ENCODE measurements at regions not wholly inside any gene's neighbourhood (a gene's known extent, or its start where the extent isn't known, plus 50 kb on each side); places are given as distances from the start of the nearest gene placed in this dataset.

DNA sequence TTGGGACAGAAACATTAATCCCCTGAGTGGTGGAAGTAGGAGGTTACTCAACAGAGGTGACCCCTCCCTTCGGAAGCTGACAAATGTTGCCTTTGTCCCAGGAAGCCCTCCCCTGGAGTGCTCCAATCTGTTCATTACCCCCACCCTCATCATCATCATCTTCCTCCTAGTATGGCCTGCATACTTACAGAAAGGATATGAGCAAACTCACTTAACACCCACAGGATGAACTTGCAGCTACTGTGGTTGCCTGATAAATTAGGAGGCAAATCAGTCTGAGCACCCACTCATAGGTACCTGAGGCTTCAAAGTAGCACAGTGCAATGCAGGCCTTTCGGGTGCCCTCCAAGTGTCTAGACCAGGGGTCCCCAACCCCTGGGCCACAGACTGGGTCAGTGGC is 236.7 kb upstream of the GATB start:
- TF ChIP-seq, protein P1, sequence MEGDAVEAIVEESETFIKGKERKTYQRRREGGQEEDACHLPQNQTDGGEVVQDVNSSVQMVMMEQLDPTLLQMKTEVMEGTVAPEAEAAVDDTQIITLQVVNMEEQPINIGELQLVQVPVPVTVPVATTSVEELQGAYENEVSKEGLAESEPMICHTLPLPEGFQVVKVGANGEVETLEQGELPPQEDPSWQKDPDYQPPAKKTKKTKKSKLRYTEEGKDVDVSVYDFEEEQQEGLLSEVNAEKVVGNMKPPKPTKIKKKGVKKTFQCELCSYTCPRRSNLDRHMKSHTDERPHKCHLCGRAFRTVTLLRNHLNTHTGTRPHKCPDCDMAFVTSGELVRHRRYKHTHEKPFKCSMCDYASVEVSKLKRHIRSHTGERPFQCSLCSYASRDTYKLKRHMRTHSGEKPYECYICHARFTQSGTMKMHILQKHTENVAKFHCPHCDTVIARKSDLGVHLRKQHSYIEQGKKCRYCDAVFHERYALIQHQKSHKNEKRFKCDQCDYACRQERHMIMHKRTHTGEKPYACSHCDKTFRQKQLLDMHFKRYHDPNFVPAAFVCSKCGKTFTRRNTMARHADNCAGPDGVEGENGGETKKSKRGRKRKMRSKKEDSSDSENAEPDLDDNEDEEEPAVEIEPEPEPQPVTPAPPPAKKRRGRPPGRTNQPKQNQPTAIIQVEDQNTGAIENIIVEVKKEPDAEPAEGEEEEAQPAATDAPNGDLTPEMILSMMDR (IDR thresholded peaks at IDR 0.05; ENCODE audit: insufficient read depth, low read depth, low read length, missing control alignments), result no peak
- no peak overlapping the region for H3K4me3 ChIP-seq (ENCODE audit: low read depth, low read length)
- DNase-seq (ENCODE audit: low read depth), result no peak

DNA sequence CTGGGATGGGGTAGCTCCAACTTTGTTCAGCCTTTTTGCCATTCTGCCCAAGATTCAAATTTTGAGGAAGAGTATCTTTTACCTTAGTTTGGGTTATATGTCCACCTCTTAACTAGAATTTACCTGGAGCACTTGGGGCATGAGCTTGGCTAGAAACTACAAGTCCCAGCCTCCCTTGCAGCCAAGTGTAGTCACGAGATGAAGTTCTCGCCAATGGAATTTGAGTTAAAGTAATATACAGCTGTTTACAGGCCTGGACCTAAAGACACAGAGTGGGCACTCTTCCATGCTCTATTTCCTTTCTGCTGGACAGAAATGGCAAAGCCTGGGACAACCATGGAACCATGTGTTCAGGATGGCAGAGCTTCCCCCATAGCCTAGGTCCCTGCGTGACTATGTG is 233.6 kb upstream of the GATB start:
- TF ChIP-seq, protein P1 (IDR thresholded peaks at IDR 0.05; ENCODE audit: insufficient read depth, low read depth, low read length, missing control alignments), result no peak
- H3K4me3 ChIP-seq (ENCODE audit: low read depth, low read length), result no peak overlapping the region
- no peak for DNase-seq (ENCODE audit: low read depth)

DNA sequence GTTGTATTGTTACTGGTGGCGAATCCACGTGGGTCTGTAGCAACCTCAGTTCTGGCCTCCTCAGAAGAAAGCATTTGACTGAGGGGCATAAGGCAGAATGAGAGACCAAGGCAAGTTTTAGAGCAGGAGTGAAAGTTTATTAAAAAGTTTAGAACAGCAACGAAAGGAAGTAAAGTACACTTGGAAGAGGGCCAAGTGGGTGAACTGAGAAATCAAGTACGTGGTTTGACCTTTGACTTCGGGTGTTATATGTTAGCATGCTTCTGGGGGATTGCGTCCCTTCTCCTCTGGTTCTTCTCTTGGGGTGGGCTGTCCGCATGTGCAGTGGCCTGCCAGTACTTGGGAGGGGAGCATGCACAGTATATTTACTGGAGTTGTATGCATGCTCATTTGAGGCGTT is 232.7 kb upstream of the GATB start:
- no peak overlapping the region for H3K4me3 ChIP-seq (ENCODE audit: low read depth, low read length)
- no peak for DNase-seq (ENCODE audit: low read depth)
- TF ChIP-seq, protein P1 (IDR thresholded peaks at IDR 0.05; ENCODE audit: insufficient read depth, low read depth, low read length, missing control alignments), result no peak

DNA sequence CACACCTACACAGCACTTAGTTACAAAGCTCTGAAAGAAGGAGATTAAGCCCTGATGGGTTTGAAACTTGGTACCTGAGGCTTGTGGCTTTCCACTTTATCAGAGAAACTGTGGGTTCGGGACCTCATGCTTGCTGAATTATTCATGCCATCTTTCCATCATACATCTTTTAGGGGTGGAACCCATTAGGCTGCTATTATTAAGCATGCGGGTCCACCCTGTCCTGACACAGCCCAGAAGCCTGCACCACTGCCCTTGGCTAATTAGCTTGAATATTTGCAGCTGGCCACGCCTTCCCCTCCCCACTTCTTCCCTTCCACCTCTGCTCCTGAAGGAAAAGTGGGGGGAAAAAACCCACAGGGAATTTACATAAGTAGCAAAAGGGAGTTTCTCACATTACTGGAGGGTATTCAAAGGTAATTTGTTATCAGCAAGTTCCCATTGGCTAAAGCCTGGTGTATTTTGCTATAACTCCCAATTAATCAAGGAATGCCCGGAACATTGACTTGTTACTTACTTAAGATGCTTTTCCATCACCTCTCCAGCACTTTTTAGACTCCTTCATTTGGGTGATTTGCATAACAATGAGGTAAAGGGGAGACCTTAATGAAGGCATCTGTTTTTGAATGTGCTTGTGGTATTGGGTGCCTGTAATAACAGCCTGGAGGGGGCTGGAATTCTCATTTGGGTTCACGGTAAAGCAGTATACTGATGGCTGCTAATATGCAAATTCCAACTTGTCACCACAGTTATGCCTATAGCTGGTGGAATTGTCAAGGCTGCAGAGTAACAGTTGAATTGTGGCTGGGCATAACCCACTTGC is 231.7 kb upstream of the GATB start:
- H3K4me3 ChIP-seq (ENCODE audit: low read depth, low read length), result no peak overlapping the region
- TF ChIP-seq, protein P1 (IDR thresholded peaks at IDR 0.05; ENCODE audit: insufficient read depth, low read depth, low read length, missing control alignments), result no peak
- DNase-seq (ENCODE audit: low read depth), result no peak

DNA sequence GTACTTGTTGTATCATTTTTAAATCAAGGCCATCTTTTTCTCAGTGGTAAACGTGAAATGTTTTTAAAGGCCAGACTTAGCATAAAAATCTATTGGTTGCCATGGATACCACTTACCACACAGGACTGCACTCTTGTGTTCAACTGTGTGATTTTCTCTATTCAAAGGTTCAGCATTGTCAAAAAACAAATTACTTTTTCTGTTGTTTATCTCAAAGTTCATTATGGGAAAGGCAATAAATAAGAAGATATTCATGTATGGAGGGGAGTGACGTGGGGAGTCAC is 231.0 kb upstream of the GATB start:
- H3K4me3 ChIP-seq (ENCODE audit: low read depth, low read length), result no peak overlapping the region
- DNase-seq (ENCODE audit: low read depth), result no peak
- TF ChIP-seq, protein P1 (IDR thresholded peaks at IDR 0.05; ENCODE audit: insufficient read depth, low read depth, low read length, missing control alignments), result no peak

DNA sequence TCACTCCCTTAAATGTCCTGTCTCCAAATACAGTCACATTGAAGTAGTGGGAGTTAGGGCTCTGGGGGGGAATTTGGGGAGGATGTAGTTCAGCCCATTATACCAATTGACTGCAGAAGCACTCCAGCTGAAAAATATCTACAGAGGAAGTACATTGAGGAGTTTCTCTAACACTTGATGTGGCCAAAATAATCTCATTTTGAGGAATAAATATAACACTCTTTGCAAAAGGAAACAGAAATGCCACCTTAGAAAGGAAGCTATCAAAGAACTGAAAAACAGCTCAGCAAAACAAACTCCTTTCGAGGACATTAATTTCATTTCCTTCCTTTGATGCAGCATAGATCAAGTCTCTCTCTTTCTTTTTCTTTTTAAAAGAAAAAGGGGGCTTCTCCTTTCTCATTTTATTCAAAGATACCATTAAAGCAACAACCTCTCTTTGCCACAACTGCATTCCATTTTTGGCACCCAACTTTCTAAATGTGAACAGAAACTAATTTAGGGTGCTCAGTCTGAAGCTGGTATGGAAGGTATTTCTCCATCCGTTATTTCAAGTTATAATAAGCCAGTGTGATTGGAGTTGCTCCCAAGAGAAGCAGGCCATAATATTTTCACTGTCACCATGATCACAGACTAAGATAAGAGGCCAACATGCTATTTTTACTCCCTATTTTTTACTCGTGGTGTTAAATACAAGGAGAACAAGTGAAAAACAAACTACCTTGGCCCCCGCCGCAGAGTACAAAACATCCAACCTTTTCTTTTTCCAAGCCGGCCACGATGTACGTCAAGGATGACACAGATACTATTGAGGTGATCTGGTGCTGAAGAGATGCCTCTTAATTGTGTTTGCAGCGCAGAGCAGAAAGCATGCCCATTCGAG is 230.4 kb upstream of the GATB start:
- TF ChIP-seq, protein P1 (IDR thresholded peaks at IDR 0.05; ENCODE audit: insufficient read depth, low read depth, low read length, missing control alignments), result no peak
- no peak overlapping the region for H3K4me3 ChIP-seq (ENCODE audit: low read depth, low read length)
- no peak for DNase-seq (ENCODE audit: low read depth)
